HFF-Myc (cell line): ENCODE measurements at regions not wholly inside any gene's neighbourhood (a gene's known extent, or its start where the extent isn't known, plus 50 kb on each side); places are given as distances from the start of the nearest gene placed in this dataset.
"Not testable (repeated sequence)": the region's sequence is repeated elsewhere in the genome, so short reads cannot be mapped to it uniquely, and the experiment has no call there.

Experiments used
- DNase-seq: peaks from one replicate; pipeline ENCODE4 v3.0.0-alpha.2; 2011; ENCODE audit warnings: low read depth; ENCODE audit errors: extremely low read depth
- H3K4me3 ChIP-seq: replicated peaks from 2 replicates; pipeline ENCODE4 v1.5.1; 2011; ENCODE audit warnings: low read depth, mild to moderate bottlenecking, control low read depth, low read length
- TF ChIP-seq, protein P1 (sequence below): IDR thresholded peaks from 2 replicates; pipeline ENCODE4 v1.5.1; 2012; ENCODE audit warnings: mild to moderate bottlenecking, low read depth, low read length, control low read depth; ENCODE audit errors: missing control alignments

DNA sequence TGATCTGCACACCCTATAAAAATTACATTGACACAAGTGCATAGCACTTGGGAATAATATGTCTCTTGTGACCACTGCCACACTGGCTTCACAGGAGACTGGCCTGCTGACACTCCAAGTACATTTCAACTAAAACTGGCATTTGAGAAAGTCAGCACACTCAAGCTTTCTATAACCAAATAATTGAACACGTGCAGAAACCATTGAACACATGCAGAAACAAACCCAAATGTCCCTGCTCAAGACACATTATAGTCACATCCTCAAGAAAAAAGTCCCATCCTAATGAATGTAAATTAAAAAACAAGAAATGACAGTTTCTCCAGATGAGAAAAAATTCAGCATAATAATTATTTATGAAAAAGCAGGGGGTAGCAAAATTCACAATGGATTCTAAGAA lies 1859.1 kb upstream of the PCDH20 start:
- TF ChIP-seq, protein P1, sequence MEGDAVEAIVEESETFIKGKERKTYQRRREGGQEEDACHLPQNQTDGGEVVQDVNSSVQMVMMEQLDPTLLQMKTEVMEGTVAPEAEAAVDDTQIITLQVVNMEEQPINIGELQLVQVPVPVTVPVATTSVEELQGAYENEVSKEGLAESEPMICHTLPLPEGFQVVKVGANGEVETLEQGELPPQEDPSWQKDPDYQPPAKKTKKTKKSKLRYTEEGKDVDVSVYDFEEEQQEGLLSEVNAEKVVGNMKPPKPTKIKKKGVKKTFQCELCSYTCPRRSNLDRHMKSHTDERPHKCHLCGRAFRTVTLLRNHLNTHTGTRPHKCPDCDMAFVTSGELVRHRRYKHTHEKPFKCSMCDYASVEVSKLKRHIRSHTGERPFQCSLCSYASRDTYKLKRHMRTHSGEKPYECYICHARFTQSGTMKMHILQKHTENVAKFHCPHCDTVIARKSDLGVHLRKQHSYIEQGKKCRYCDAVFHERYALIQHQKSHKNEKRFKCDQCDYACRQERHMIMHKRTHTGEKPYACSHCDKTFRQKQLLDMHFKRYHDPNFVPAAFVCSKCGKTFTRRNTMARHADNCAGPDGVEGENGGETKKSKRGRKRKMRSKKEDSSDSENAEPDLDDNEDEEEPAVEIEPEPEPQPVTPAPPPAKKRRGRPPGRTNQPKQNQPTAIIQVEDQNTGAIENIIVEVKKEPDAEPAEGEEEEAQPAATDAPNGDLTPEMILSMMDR, result no peak
- DNase-seq, result no peak
- H3K4me3 ChIP-seq, result no peak overlapping the region

DNA sequence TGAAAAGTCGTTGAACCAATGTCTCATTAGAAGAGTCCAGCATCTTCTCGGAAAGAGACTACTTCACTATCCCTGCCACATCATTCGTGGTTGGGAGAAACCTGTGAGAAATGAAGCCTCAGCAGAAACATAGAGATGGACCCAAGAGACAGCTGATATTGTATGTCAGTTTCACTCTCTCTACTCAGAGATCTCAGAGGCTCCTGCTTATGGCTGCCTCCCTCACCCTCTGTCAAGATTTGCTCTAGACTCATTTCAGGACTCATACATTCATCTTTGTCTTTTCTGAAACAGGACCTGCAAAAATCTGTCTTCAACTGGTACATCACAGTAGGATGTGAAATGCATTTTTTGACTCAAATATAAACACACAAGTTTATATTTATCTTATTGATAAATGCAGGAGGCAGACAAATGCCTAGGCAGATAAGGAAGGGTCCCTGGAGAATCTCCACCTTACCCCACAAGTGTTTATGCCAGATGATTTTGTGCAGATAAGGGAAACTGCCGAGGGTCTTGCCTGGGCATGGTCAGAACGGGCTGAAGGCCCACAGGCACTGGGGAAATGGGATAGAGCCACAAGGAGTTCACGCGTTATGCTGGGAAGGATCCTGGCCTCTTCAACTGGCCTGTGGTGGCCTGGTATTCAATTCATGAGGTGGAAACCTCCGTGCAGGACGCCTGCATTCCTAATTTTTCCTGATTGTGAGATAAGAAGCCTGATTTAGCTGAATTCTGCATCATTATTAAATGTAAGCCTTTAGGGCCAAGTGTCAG lies 1834.0 kb upstream of the PCDH20 start:
- DNase-seq, result no peak

DNA sequence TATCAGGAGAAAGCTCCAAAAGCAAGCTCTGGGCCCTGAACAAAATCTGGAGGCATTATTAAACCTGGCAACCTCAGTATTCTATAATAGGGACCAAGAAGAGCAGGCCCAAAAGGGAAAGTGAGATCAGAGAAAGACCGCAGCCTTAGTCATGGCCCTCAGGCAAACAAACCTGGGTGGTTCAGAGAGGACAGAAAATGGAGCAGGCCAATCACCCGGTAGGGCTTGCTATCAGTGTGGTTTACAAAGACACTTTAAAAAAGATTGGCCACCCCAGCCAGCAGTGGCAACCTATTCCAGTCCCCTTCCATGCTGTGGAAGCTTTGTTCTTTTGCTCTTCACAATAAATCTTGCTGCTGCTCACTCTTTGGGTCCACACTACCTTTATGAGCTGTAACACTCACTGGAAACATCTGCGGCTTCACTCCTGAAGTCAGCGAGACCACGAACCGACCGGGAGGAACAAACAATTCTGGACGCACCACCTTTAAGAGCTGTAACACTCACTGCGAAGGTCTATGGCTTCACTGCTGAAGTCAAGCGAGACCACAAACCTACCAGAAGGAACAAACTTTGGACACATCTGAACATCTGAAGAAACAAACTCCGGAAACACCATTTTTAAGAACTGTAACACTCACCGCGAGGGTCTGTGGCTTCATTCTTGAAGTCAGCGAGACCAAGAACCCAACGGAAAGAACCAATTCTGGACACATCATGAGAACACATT lies 1821.2 kb upstream of the PCDH20 start:
- H3K4me3 ChIP-seq, DNase-seq: not testable (repeated sequence)

More for the DNA sequence above, 1834.0 kb upstream of the PCDH20 start:
- TF ChIP-seq, protein P1, result no peak
- H3K4me3 ChIP-seq, result no peak overlapping the region

DNA sequence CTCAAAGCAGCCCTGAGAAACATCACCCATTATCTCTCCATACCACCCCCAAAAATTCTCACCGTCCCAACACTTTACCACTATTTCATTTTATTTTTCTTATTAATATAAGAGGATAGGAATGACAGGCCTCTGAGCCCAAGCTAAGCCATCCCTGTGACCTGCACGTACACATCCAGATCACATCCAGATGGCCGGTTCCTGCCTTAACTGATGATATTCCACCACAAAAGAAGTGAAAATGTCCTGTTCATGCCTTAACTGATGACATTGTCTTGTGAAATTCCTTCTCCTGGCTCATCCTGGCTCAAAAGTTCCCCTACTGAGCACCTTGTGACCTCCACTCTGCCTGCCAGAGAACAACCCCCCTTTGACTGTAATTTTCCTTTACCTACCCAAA lies 1802.9 kb upstream of the PCDH20 start:
- DNase-seq, H3K4me3 ChIP-seq: not testable (repeated sequence)

DNA sequence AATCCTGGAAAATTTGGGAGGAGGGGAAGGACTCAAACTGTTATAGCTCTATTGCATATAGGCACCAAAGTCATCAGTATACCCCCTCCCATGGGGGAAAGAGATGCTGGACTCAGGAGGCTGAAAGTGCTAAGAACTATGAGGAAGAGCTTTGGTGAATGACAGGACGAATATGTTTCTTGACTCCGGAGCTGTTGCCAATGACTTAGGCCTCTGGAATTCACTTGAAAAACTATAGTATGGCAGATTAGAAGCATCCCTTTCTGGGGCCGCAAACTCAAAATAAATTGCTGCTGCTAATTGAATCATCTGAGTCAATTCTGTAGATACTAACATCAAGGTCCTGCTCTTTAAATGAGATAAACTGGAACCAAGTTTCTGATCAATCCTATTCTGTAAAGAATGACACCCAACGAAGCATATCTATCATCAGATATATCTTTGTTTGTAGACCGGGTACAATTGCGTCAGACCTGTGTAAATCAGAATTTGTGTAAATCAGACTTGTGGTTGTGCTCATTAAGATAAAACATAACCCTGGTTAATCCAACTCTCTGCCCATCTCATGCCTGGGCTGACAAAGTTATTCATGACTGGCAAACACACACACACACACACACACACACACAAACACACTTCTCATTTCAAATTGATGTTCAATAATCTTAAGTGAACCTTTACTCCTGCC lies 1793.8 kb upstream of the PCDH20 start:
- H3K4me3 ChIP-seq, result no peak overlapping the region
- TF ChIP-seq, protein P1, result no peak
- no peak for DNase-seq

DNA sequence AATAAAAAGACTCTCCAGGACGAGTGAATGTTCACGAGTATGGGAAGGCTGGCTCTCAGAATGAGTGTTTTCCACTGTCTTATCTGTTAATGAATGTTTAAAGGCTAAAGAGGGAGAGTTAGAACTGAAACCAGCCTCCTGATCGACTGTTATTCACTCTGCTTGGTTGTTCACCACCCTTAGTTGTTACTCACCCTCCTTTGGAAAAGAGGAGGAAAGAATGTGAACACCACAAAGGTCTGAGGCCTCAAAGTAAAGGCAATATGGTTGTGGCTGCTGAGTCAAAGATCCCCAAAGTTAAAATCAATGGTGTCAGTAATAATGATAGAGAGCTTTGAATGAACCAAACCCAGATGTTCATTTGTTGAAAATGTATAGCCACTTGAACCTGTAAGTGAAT lies 1793.2 kb upstream of the PCDH20 start:
- TF ChIP-seq, protein P1, result no peak
- DNase-seq, result no peak
- H3K4me3 ChIP-seq, result no peak overlapping the region

DNA sequence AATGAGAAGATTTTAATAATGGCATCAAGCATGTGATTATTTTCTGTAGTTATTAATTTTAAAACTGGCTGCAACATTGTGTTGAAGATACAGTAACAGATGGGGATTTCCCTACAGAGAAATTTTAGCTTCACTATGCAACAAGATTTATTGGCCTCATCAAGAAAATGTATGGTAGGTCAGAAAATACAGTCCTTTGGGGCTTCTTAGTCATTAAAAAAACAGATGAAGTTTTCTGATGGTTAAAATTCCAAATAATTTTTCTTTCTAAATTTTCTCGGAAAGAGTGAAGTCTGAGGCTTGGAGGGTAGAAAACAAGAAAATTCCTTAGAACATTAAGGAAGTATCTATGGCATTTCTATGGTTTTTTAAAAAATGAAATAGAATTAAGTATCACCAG lies 1790.8 kb upstream of the PCDH20 start:
- no peak for DNase-seq

More for the DNA sequence above, 1790.8 kb upstream of the PCDH20 start:
- TF ChIP-seq, protein P1, result no peak
- no peak overlapping the region for H3K4me3 ChIP-seq
